ENCODE measurements at regions not wholly inside any gene's neighbourhood (a gene's known extent, or its start where the extent isn't known, plus 50 kb on each side); places are given as distances from the start of the nearest gene placed in this dataset.

DNA sequence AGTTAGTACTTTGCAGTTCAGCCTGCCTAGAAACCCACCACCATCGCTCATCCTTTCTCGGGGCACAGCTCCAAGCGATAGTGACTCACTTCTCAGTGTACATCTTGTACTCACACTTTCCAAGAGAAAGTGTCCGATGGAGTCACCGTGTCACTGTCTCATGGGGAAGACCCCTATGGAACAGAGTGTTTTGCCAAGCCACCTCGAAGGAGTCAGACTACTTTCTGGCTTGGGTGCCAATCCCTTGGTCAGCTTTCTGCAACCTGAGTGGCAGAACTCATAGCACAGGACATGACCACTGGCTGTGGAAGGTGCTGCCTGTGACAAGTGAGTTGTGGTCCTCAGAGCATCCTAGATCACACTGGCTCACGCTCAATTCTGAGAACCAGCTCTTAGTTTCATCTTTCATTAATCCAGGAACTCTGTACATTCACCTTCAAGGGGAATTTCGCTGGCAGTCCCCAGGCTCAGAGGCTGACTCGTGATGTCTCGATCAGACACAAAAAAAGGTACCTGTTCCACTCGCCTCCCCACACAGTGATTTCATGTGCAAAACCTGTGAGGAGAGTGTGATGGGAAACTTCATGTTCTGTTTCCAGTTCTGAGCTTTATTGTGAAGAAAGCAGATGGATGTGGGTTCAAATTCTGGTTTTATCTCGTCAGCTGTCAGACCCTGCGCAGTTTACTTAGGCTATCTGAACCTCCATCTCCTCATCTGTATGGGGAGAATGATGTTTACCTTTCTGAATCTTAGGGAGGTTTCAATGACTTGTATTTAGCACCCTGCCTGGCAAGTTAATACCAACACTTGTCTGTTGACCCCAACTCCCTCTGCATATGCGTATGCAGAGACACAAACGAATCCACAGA, 127.3 kb upstream of the CCND2 start:
- ChIA-PET POLR2A (interaction anchor here (0.6 to 10.6 kb wide), 8 partner anchors 9 to 127 kb away, joined by 3 to 245 read pairs (median 50); partner anchors contain the start of gene CCND2), CTCF (interaction anchor here (0.8 to 16.4 kb wide), 13 partner anchors 9 to 260 kb away, joined by 3 to 256 read pairs (median 3); partner anchors contain the start of gene CCND2), RAD21 (ENCODE audit: unreplicated experiment) (interaction anchor here (0.9 to 18.7 kb wide), 12 partner anchors 9 to 131 kb away, joined by 3 to 360 read pairs (median 16); partner anchors contain the start of gene CCND2), SMC1A (ENCODE audit: uncharacterized antibody, unreplicated experiment) (interaction anchor here (0.9 to 19.0 kb wide), 19 partner anchors 8 to 176 kb away, joined by 3 to 395 read pairs (median 4); partner anchors contain the start of gene CCND2)
- peak; percentile 87 for DNase-seq (ENCODE audit: low read depth, low spot score)
- Histone ChIP-seq H3K27me3 (replicated peaks in 1 of 2; ENCODE audit: control insufficient read depth in 2 of 2, insufficient read depth in 2 of 2, low read length in 1 of 2) (no peaks in the 10 kb centered on the region), H3K36me3 (ENCODE audit: control insufficient read depth in 2 of 2, insufficient read depth in 2 of 2, low read length in 1 of 2) (no peaks in the 10 kb centered on the region), H3K9me3 (replicated peaks; ENCODE audit: control insufficient read depth, insufficient read depth, low read length) (no peaks in the 10 kb centered on the region), H3K4me1 (ENCODE audit: control insufficient read depth, insufficient read depth, low read length) (peaks cover 75% of the 10 kb centered on the region), H3K9ac (ENCODE audit: control insufficient read depth, insufficient read depth, low read length) (peak overlapping the region; percentile 46), H3K27ac (ENCODE audit: control insufficient read depth, insufficient read depth) (peak overlapping the region; percentile 75), H4K20me1 (ENCODE audit: control insufficient read depth, insufficient read depth) (no peaks in the 10 kb centered on the region), H3K4me2 (ENCODE audit: control insufficient read depth, insufficient read depth) (peak overlapping the region; percentile 77), H2AFZ (ENCODE audit: control insufficient read depth, low read depth, low read length) (peak overlapping the region; percentile 35), H3K4me3 (no peak overlapping the region), H3K79me2 (ENCODE audit: control insufficient read depth, insufficient read depth, low read length) (no peaks in the 10 kb centered on the region; the same call in 1 of the 2 replicates)
- peak; percentile 38 for ATAC-seq
- in situ Hi-C loops (cut with MboI) (loop anchor here (10.0 kb wide), 1 partner anchor 129 kb away; the partner anchor contains the start of gene CCND2), intact Hi-C loops (cut with micrococcal nuclease; ENCODE audit: unreplicated experiment) (no loop called here)
- TSS peak; percentile 81 for BruUV-seq (replicated peaks)
- 5% methylated on average over 15 of the region's 15 CpGs for WGBS (ENCODE audit: insufficient coverage, insufficient replicate concordance, low lambda C conversion rate, missing lambda C conversion rate)
- FAIRE-seq: peak; percentile 7
- peak; percentile 49; the same call in 1 of the 2 replicates for TF ChIP-seq ZNF217 (IDR thresholded peaks at IDR 0.05)
- TF ChIP-seq EP300 (IDR thresholded peaks at IDR 0.05; ENCODE audit: borderline replicate concordance in 1 of 2, control insufficient read depth in 1 of 2, low read depth in 2 of 2, low read length in 2 of 2): peak; percentile 59 to 66; a peak in 1 of 4 replicates
- TF ChIP-seq, protein P1, sequence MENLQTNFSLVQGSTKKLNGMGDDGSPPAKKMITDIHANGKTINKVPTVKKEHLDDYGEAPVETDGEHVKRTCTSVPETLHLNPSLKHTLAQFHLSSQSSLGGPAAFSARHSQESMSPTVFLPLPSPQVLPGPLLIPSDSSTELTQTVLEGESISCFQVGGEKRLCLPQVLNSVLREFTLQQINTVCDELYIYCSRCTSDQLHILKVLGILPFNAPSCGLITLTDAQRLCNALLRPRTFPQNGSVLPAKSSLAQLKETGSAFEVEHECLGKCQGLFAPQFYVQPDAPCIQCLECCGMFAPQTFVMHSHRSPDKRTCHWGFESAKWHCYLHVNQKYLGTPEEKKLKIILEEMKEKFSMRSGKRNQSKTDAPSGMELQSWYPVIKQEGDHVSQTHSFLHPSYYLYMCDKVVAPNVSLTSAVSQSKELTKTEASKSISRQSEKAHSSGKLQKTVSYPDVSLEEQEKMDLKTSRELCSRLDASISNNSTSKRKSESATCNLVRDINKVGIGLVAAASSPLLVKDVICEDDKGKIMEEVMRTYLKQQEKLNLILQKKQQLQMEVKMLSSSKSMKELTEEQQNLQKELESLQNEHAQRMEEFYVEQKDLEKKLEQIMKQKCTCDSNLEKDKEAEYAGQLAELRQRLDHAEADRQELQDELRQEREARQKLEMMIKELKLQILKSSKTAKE (IDR thresholded peaks at IDR 0.05; ENCODE audit: low read depth, poor library complexity, severe bottlenecking): peak; percentile 58
- TF ChIP-seq SUPT20H (IDR thresholded peaks at IDR 0.05; ENCODE audit: borderline replicate concordance, control insufficient read depth, low read depth, low read length): no peak
- peak; percentile 34; the same call in 1 of the 2 replicates for TF ChIP-seq CREB1 (IDR thresholded peaks at IDR 0.05; ENCODE audit: low read depth)
- TF ChIP-seq SUZ12 (IDR thresholded peaks at IDR 0.05; ENCODE audit: unreplicated experiment): no peak
- TF ChIP-seq HDGF (IDR thresholded peaks at IDR 0.05): no peak
- no peak for TF ChIP-seq STAT3 (IDR thresholded peaks at IDR 0.05; ENCODE audit: low read depth, low read length)
- no peak for TF ChIP-seq SREBF2 (IDR thresholded peaks at IDR 0.05; ENCODE audit: low read length)
- TF ChIP-seq CEBPB (IDR thresholded peaks at IDR 0.05; ENCODE audit: borderline replicate concordance in 1 of 2, low read depth in 2 of 2, low read length in 2 of 2): no peak
- no peak for TF ChIP-seq BMI1 (IDR thresholded peaks at IDR 0.05; ENCODE audit: borderline replicate concordance)
- TF ChIP-seq, protein P2, sequence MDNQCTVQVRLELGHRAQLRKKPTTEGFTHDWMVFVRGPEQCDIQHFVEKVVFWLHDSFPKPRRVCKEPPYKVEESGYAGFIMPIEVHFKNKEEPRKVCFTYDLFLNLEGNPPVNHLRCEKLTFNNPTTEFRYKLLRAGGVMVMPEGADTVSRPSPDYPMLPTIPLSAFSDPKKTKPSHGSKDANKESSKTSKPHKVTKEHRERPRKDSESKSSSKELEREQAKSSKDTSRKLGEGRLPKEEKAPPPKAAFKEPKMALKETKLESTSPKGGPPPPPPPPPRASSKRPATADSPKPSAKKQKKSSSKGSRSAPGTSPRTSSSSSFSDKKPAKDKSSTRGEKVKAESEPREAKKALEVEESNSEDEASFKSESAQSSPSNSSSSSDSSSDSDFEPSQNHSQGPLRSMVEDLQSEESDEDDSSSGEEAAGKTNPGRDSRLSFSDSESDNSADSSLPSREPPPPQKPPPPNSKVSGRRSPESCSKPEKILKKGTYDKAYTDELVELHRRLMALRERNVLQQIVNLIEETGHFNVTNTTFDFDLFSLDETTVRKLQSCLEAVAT (IDR thresholded peaks at IDR 0.05): no peak
- TF ChIP-seq, protein P3, sequence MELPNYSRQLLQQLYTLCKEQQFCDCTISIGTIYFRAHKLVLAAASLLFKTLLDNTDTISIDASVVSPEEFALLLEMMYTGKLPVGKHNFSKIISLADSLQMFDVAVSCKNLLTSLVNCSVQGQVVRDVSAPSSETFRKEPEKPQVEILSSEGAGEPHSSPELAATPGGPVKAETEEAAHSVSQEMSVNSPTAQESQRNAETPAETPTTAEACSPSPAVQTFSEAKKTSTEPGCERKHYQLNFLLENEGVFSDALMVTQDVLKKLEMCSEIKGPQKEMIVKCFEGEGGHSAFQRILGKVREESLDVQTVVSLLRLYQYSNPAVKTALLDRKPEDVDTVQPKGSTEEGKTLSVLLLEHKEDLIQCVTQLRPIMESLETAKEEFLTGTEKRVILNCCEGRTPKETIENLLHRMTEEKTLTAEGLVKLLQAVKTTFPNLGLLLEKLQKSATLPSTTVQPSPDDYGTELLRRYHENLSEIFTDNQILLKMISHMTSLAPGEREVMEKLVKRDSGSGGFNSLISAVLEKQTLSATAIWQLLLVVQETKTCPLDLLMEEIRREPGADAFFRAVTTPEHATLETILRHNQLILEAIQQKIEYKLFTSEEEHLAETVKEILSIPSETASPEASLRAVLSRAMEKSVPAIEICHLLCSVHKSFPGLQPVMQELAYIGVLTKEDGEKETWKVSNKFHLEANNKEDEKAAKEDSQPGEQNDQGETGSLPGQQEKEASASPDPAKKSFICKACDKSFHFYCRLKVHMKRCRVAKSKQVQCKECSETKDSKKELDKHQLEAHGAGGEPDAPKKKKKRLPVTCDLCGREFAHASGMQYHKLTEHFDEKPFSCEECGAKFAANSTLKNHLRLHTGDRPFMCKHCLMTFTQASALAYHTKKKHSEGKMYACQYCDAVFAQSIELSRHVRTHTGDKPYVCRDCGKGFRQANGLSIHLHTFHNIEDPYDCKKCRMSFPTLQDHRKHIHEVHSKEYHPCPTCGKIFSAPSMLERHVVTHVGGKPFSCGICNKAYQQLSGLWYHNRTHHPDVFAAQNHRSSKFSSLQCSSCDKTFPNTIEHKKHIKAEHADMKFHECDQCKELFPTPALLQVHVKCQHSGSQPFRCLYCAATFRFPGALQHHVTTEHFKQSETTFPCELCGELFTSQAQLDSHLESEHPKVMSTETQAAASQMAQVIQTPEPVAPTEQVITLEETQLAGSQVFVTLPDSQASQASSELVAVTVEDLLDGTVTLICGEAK (IDR thresholded peaks at IDR 0.05; ENCODE audit: borderline replicate concordance): no peak
- TF ChIP-seq LARP7 (IDR thresholded peaks at IDR 0.05): no peak
- no peak for TF ChIP-seq BRCA1 (IDR thresholded peaks at IDR 0.05; ENCODE audit: low read depth, low read length)
